Astrocyte of the cerebellum (primary cell): ENCODE measurements at regions not wholly inside any gene's neighbourhood (a gene's known extent, or its start where the extent isn't known, plus 50 kb on each side); places are given as distances from the start of the nearest gene placed in this dataset.
A peak's percentile ranks its signal among the peaks of the same experiment; 100 is the strongest.

Experiments used
- DNase-seq: peaks from one replicate; pipeline ENCODE4 v3.0.0-alpha.2; 2011; ENCODE audit warnings: low read depth
- H3K4me3 ChIP-seq: 2 replicates; pipeline ENCODE4 v1.5.1; 2011; ENCODE audit warnings: mild to moderate bottlenecking, low read depth, low read length, moderate library complexity
- in situ Hi-C: cut with HindIII; loops from 2 replicates; pipeline ENCODE4 v1.10.0; 2017; ENCODE audit warnings: low sequenced_read_pairs
- TF ChIP-seq, protein P1 (sequence below): IDR thresholded peaks from 2 replicates; pipeline ENCODE4 v1.5.1; 2012; ENCODE audit warnings: low read length, low read depth, moderate library complexity, mild to moderate bottlenecking; ENCODE audit errors: missing control alignments

DNA sequence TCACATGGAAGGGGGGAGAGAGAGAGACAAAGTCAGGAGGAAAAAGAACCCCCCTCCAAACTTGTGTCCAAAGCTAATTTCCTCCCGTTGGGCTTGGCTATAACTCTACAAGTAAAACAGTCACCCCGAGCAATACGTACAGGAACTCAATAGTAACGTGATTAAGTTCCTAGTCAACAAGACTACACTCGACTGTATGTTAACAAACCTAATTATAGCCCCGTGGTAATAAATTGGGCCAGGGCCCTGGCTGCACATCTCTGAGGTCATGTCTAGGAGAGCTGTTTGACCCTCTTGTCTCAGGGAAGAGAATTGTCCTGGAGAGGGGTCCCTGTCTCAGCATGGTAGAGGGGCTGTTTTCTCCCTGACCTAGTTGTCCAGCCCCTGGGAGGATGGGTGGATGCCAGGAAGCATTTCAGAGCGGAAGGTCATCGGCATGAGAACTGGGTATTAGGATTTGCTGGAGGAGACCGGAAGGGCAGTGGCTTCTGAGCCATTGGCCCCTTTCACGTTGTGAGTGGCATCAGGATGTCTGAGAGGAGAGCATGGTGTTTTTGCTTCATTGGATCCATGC, 60.2 kb upstream of the COMTD1 start:
- no peak for DNase-seq
- H3K4me3 ChIP-seq, result peak overlapping the region; percentile 42
- TF ChIP-seq, protein P1, sequence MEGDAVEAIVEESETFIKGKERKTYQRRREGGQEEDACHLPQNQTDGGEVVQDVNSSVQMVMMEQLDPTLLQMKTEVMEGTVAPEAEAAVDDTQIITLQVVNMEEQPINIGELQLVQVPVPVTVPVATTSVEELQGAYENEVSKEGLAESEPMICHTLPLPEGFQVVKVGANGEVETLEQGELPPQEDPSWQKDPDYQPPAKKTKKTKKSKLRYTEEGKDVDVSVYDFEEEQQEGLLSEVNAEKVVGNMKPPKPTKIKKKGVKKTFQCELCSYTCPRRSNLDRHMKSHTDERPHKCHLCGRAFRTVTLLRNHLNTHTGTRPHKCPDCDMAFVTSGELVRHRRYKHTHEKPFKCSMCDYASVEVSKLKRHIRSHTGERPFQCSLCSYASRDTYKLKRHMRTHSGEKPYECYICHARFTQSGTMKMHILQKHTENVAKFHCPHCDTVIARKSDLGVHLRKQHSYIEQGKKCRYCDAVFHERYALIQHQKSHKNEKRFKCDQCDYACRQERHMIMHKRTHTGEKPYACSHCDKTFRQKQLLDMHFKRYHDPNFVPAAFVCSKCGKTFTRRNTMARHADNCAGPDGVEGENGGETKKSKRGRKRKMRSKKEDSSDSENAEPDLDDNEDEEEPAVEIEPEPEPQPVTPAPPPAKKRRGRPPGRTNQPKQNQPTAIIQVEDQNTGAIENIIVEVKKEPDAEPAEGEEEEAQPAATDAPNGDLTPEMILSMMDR, result no peak
- in situ Hi-C loops, result no loop called here

DNA sequence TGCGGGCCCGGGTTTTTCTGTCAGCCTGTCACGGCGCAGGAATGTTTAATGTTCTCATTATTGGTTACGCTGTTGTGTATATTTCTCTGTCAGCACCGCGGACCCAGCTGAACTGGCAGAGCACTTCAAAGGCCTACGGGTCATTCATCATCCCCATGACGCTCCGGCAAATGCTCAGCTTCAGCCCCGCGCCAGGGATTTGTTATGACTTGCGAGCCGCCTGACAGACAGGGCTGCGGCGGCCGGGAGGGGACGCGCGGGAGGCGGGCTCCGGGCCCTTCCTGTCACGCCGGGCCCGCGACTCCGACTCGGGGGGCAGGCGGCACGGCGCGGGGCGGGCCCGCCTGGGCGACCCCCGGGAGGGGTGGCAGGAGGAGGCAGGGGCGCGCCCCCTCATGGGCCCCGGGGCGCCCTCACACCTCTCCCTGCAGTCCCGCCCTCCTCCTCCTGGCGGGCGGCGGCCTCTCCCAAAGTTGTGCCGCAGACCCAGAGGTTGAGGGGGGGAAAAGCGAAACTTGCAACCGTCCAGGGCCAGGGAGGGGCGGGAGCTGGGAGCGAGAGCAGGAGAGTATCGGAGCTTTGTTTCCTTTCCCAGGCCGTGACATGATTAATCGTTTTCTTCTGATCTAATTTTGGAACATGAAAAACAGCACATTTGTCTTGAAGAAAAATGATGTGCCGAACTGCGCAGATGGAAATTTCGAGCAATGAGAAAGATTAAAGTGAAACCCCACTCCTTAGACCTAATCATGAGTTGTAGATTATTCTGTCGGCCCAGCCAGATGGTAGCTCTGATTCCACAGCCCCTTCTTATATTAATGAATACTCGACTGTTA, 59.3 kb upstream of the COMTD1 start:
- DNase-seq, result peak; percentile 82
- H3K4me3 ChIP-seq, result peak overlapping the region; percentile 42
- TF ChIP-seq, protein P1, result no peak
- in situ Hi-C loops, result no loop called here

DNA sequence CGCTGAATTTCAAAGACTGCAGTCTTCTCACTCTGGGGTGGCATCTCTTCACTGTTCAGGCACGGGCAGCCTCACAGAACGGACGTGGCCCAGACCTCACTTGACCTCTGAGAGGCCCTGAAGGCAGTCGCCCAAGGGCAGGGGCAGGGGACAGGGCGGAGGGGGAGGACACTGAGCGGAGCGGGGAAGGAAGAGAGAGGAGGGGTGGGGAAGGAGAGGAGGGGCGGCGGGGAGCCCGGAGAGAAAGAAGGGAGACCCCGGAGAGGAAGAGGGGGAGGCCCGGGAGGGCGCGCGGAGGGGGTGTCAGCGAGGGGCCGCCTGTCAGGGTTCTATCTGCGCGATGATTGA, 58.7 kb upstream of the COMTD1 start:
- TF ChIP-seq, protein P1, result no peak
- H3K4me3 ChIP-seq, result peak overlapping the region; percentile 42
- no peak for DNase-seq
- in situ Hi-C loops, result no loop called here

DNA sequence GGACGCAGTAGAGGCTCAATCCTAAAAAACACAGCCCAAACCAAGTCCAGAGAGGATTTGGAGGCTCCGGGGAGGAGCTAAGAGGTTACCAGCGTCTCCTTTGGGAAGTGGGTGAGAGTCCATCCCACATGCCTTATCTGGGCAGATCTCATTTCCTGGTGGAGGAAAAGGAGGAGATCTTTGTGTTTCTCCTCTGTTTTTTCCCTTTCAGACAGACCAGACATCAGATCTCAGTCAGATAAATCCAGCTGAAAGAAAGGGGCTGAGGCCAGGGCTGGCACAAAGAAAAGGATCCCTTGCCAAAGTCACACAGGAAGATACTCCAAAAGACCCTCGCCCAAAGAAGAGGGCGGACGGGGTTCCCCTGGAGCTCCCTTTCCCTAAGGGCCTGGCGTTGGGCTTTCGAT, 58.3 kb upstream of the COMTD1 start:
- in situ Hi-C loops, result no loop called here
- DNase-seq, result no peak
- TF ChIP-seq, protein P1, result no peak
- no peak overlapping the region for H3K4me3 ChIP-seq

DNA sequence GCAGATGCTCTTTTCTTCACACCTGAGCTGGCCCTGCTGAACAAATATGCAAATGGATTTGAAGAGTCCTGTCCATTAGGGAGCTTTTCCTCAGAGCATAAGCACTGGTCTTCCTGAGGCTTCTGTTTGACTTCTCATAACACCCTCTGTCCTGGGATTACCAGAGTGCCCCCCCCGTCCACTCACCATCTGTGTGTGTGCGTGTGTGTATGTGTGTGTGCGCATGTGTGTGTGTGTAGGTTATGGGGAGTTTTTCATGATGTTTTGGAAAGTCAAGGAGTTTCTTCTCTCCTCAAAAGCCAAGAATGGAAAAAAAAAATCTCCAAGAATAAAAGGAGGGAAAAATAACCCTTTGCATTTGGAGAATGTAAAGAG, 57.7 kb upstream of the COMTD1 start:
- in situ Hi-C loops, result no loop called here
- TF ChIP-seq, protein P1, result no peak
- H3K4me3 ChIP-seq, result no peak overlapping the region
- DNase-seq, result no peak

DNA sequence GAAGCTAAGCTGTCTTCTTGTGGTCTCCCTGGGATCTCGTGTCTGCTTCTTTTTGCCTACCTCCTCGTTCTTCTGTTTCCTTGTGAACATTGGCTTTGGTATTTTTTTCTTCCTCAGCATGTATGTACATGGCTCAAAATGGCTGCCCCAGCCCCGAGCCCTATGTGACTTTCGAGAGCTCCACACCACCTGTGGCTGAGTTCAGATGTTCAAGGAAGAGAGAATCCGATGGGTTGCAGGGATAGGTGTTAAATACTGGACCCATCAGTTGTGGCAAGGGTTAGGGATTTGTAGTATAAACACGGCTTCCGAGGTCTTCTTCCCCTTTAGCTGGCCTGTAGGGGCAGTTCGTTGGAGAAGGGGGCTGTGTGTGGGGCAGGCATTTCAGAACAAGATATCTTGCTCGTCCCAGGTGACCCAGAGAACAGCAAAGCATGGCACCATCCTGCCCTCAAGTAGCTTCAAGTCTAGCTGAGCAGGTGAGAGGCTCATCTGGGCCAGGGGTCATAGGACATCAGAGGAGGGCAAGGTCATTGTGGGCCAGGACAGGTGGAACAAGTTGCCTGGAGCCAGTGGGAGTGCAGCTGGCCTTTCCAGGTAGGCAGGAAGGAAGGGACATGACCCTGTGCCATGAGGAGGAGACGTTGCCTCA, 57.2 kb upstream of the COMTD1 start:
- TF ChIP-seq, protein P1, result no peak
- H3K4me3 ChIP-seq, result no peak overlapping the region
- DNase-seq, result no peak
- in situ Hi-C loops, result no loop called here
